Prostate gland (tissue), 2 donors: ENCODE measurements at regions not wholly inside any gene's neighbourhood (a gene's known extent, or its start where the extent isn't known, plus 50 kb on each side); places are given as distances from the start of the nearest gene placed in this dataset.

ENCODE experiments used
- POLR2A ChIP-seq: fragments of 450-650 bp; IDR thresholded peaks from one replicate; pipeline ENCODE4 v1.6.1; 2016; ENCODE audit warnings: antibody characterized with exemption, mild to moderate bottlenecking
- POLR2AphosphoS5 ChIP-seq: sonication (generic); formaldehyde crosslinking; IDR thresholded peaks from one replicate; pipeline ENCODE4 v1.6.1; 2017; ENCODE audit warnings: antibody characterized with exemption
- TF ChIP-seq, protein P1 (sequence below), 4 experiments: fragments of 200-600 bp in 2 of 4; fragments of 450-650 bp in 2 of 4; sonication (generic) in 2 of 4; IDR thresholded peaks; 1 replicate in 3 of 4; 2 replicates in 1 of 4; pipeline ENCODE4 v1.5.1; 2016 to 2019; ENCODE audit warnings: antibody characterized with exemption in 4 of 4, mild to moderate bottlenecking in 2 of 4, moderate library complexity in 2 of 4

DNA sequence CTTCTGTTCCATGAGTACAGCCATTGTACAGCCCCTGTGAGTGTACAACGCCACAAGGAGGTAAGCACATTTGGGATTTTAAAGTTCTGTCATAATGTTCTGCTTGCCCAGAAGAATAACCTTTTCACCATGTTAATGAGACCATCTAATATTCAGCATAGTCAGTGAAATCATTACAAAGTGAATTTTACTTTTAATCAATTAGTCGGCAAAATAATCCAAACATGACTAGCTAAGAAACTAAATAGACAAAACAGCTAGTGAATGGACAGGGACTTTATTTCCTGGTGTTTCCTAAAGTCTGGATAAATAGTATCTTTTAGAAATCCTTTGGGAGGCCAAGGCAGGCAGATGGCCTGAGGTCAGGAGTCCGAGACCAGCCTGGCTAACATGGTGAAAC, 69.0 kb upstream of the NRSN1 start:
- TF ChIP-seq, protein P1, sequence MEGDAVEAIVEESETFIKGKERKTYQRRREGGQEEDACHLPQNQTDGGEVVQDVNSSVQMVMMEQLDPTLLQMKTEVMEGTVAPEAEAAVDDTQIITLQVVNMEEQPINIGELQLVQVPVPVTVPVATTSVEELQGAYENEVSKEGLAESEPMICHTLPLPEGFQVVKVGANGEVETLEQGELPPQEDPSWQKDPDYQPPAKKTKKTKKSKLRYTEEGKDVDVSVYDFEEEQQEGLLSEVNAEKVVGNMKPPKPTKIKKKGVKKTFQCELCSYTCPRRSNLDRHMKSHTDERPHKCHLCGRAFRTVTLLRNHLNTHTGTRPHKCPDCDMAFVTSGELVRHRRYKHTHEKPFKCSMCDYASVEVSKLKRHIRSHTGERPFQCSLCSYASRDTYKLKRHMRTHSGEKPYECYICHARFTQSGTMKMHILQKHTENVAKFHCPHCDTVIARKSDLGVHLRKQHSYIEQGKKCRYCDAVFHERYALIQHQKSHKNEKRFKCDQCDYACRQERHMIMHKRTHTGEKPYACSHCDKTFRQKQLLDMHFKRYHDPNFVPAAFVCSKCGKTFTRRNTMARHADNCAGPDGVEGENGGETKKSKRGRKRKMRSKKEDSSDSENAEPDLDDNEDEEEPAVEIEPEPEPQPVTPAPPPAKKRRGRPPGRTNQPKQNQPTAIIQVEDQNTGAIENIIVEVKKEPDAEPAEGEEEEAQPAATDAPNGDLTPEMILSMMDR (IDR thresholded peaks at IDR 0.05), result no peak
- no peak for TF ChIP-seq POLR2AphosphoS5
- no peak for TF ChIP-seq POLR2A
